IMR-90 (cell line): ENCODE measurements at regions not wholly inside any gene's neighbourhood (a gene's known extent, or its start where the extent isn't known, plus 50 kb on each side); places are given as distances from the start of the nearest gene placed in this dataset.

Source experiments
- ATAC-seq: fragments of 200-7000 bp; cut with Tn5 transposase; 2 replicates; pipeline ENCODE4 v1.9.1; 2020; ENCODE audit warnings: low read depth, mild to moderate bottlenecking, moderate library complexity
- BruUV-seq: library from RNA; stranded (reverse); fragments of 400-500 nt; replicated peaks from 2 replicates; lab custom pipeline; 2021; lab: Mats Ljungman, UMichigan
- CTCF ChIA-PET: fragments of 300-600 bp; formaldehyde crosslinking; extraction: SDS; loops from one replicate; lab custom pipeline; 2021; ENCODE audit warnings: antibody characterized with exemption; lab: Yijun Ruan, JAX
- POLR2A ChIA-PET: fragments of 300-600 bp; sonication (Branson Sonifier 250); formaldehyde crosslinking; loops from one replicate; lab custom pipeline; 2022; ENCODE audit warnings: antibody characterized with exemption; ENCODE audit not compliant: unreplicated experiment; lab: Charles Lee
- DNase-seq: peaks from one replicate; pipeline ENCODE4 v3.0.0; 2013
- H2AFZ ChIP-seq: replicated peaks from 2 replicates; pipeline ENCODE3; 2013; ENCODE audit warnings: low read length, mild to moderate bottlenecking; ENCODE audit not compliant: poor library complexity
- H2AK5ac ChIP-seq: 2 replicates; pipeline ENCODE4 v1.6.1; 2013; ENCODE audit warnings: low read depth, low read length, inconsistent platforms
- H2AK9ac ChIP-seq: replicated peaks from 2 replicates; pipeline ENCODE3; 2013; ENCODE audit warnings: mild to moderate bottlenecking, low read depth, low read length, moderate library complexity; ENCODE audit not compliant: poor library complexity
- H2BK120ac ChIP-seq: 2 replicates; pipeline ENCODE4 v1.6.1; 2013; ENCODE audit warnings: low read depth, low read length, inconsistent platforms
- H2BK15ac ChIP-seq: 3 replicates; pipeline ENCODE4 v1.6.1; 2013; ENCODE audit warnings: low read depth, low read length, inconsistent platforms
- H2BK20ac ChIP-seq: 2 replicates; pipeline ENCODE4 v1.6.1; 2013; ENCODE audit warnings: low read depth, mild to moderate bottlenecking, inconsistent platforms, low read length, moderate library complexity
- H2BK5ac ChIP-seq: 2 replicates; pipeline ENCODE4 v1.6.1; 2013; ENCODE audit warnings: mild to moderate bottlenecking, low read depth, low read length, inconsistent platforms; ENCODE audit not compliant: poor library complexity, severe bottlenecking
- H3K14ac ChIP-seq: replicated peaks from 2 replicates; pipeline ENCODE4 v1.6.1; 2013; ENCODE audit warnings: low read depth, low read length, inconsistent platforms
- H3K18ac ChIP-seq: 2 replicates; pipeline ENCODE4 v1.6.1; 2013; ENCODE audit warnings: low read depth, low read length, control low read depth
- H3K23ac ChIP-seq: 2 replicates; pipeline ENCODE4 v1.6.1; 2013; ENCODE audit warnings: low read depth, low read length, inconsistent platforms
- H3K27ac ChIP-seq: 2 replicates; pipeline ENCODE4 v1.5.1; 2013; ENCODE audit warnings: mild to moderate bottlenecking, control low read depth, low read length; ENCODE audit not compliant: insufficient read depth
- H3K27me3 ChIP-seq: 2 replicates; pipeline ENCODE4 v1.6.1; 2013; ENCODE audit warnings: low read length; ENCODE audit not compliant: control insufficient read depth, insufficient read depth
- H3K36me3 ChIP-seq: 2 replicates; pipeline ENCODE4 v1.6.1; 2013; ENCODE audit warnings: low read length, mixed read lengths; ENCODE audit not compliant: control insufficient read depth, insufficient read depth
- H3K4ac ChIP-seq: 2 replicates; pipeline ENCODE4 v1.6.1; 2013; ENCODE audit warnings: low read depth, low read length, inconsistent platforms
- H3K4me1 ChIP-seq: 2 replicates; pipeline ENCODE4 v1.6.1; 2013; ENCODE audit warnings: low read length, mixed read lengths; ENCODE audit not compliant: control insufficient read depth, insufficient read depth
- H3K4me2 ChIP-seq: 2 replicates; pipeline ENCODE4 v1.6.1; 2013; ENCODE audit warnings: low read depth, mild to moderate bottlenecking, control low read depth, low read length, moderate library complexity
- H3K4me3 ChIP-seq: 2 replicates; pipeline ENCODE4 v1.5.1; 2013; ENCODE audit warnings: low read depth, mild to moderate bottlenecking, control low read depth, low read length, moderate library complexity; ENCODE audit not compliant: insufficient read depth
- H3K56ac ChIP-seq: 2 replicates; pipeline ENCODE4 v1.6.1; 2013; ENCODE audit warnings: low read length, inconsistent platforms; ENCODE audit not compliant: insufficient read depth; ENCODE audit errors: extremely low read depth
- H3K79me1 ChIP-seq, 2 experiments: 2 replicates each; pipeline ENCODE4 v1.6.1; 2013; ENCODE audit warnings: low read length in 2 of 2, inconsistent platforms in 1 of 2, low read depth in 1 of 2
- H3K9ac ChIP-seq: 2 replicates; pipeline ENCODE4 v1.6.1; 2013; ENCODE audit warnings: low read depth, low read length, control low read depth
- H3K9me1 ChIP-seq: 2 replicates; pipeline ENCODE4 v1.6.1; 2013; ENCODE audit warnings: low read length, inconsistent platforms; ENCODE audit not compliant: insufficient read depth
- H3K9me3 ChIP-seq: 2 replicates; pipeline ENCODE4 v1.6.1; 2013; ENCODE audit warnings: low read length; ENCODE audit not compliant: control insufficient read depth, insufficient read depth
- H4K20me1 ChIP-seq: 2 replicates; pipeline ENCODE4 v1.6.1; 2013; ENCODE audit warnings: low read length, inconsistent platforms; ENCODE audit not compliant: insufficient read depth
- H4K5ac ChIP-seq: 2 replicates; pipeline ENCODE4 v1.6.1; 2013; ENCODE audit warnings: mild to moderate bottlenecking, low read depth, low read length, control low read depth
- H4K8ac ChIP-seq, 2 experiments: 2 replicates each; pipeline ENCODE4 v1.6.1; 2013; ENCODE audit warnings: low read depth in 2 of 2, low read length in 2 of 2, control low read depth in 1 of 2, inconsistent platforms in 1 of 2
- H4K91ac ChIP-seq: 2 replicates; pipeline ENCODE4 v1.6.1; 2013; ENCODE audit warnings: low read depth, low read length, inconsistent platforms; ENCODE audit not compliant: insufficient read depth
- BHLHE40 ChIP-seq: fragments of 150-350 bp; IDR thresholded peaks from 2 replicates; pipeline ENCODE4 v1.6.1; 2016; ENCODE audit warnings: mild to moderate bottlenecking, low read depth, low read length
- CEBPB ChIP-seq: IDR thresholded peaks from 2 replicates; pipeline ENCODE4 v1.6.1; 2012; ENCODE audit warnings: low read depth, low read length, improper control_type of control experiment
- CHD1 ChIP-seq: IDR thresholded peaks from 2 replicates; pipeline ENCODE4 v1.6.1; 2012; ENCODE audit warnings: low read depth, low read length, improper control_type of control experiment
- FOS ChIP-seq: fragments of 150-350 bp; IDR thresholded peaks from 2 replicates; pipeline ENCODE4 v1.6.1; 2016; ENCODE audit warnings: low read depth, low read length
- MAFK ChIP-seq: IDR thresholded peaks from 2 replicates; pipeline ENCODE4 v1.6.1; 2012; ENCODE audit warnings: low read depth, low read length, improper control_type of control experiment
- MAZ ChIP-seq: IDR thresholded peaks from 2 replicates; pipeline ENCODE4 v1.6.1; 2012; ENCODE audit warnings: low read depth, mild to moderate bottlenecking, low read length, improper control_type of control experiment, moderate library complexity, borderline replicate concordance
- MXI1 ChIP-seq: IDR thresholded peaks from 2 replicates; pipeline ENCODE4 v1.6.1; 2012; ENCODE audit warnings: low read depth, mild to moderate bottlenecking, low read length, moderate library complexity, borderline replicate concordance
- NFE2L2 ChIP-seq: fragments of 150-350 bp; IDR thresholded peaks from 2 replicates; pipeline ENCODE4 v1.6.1; 2016; ENCODE audit warnings: low read depth, mild to moderate bottlenecking, low read length
- POLR2A ChIP-seq: IDR thresholded peaks from 2 replicates; pipeline ENCODE4 v1.6.1; 2012; ENCODE audit warnings: mild to moderate bottlenecking, low read depth, low read length
- RAD21 ChIP-seq: IDR thresholded peaks from 2 replicates; pipeline ENCODE4 v1.6.1; 2012; ENCODE audit warnings: low read length, improper control_type of control experiment
- RCOR1 ChIP-seq: IDR thresholded peaks from 2 replicates; pipeline ENCODE4 v1.6.1; 2012; ENCODE audit warnings: mild to moderate bottlenecking, low read length, improper control_type of control experiment; ENCODE audit not compliant: insufficient replicate concordance
- RFX5 ChIP-seq: IDR thresholded peaks from 2 replicates; pipeline ENCODE4 v1.8.0; 2012; ENCODE audit warnings: low read depth, mild to moderate bottlenecking, low read length, moderate library complexity
- SMC3 ChIP-seq: fragments of 150-350 bp; IDR thresholded peaks from 2 replicates; pipeline ENCODE4 v1.6.1; 2016; ENCODE audit warnings: low read depth, mild to moderate bottlenecking, antibody characterized with exemption, low read length, moderate library complexity
- WGBS, 2 experiments: methylation state at CpG; one replicate each; pipeline versions ENCODE4 v1.1.5 to v1.1.7; 2013; ENCODE audit warnings: missing lambda C conversion rate in 2 of 2; ENCODE audit not compliant: insufficient read length in 1 of 2; ENCODE audit errors: extremely low coverage in 2 of 2; 5-methylcytosine and 5-hydroxymethylcytosine counted together
- dilution Hi-C: fragments of 300-500 bp; cut with HindIII; formaldehyde crosslinking; loops from one replicate; pipeline ENCODE4 v1.14.3; 2018; ENCODE audit warnings: low sequenced_read_pairs; ENCODE audit not compliant: unreplicated experiment
- in situ Hi-C: fragments of 300-500 bp; cut with MboI; formaldehyde crosslinking; loops from 3 replicates; pipeline ENCODE4 v1.14.3; 2019; ENCODE audit warnings: low sequenced_read_pairs, inconsistent platforms, mixed read lengths
- intact Hi-C: fragments of 100-400 bp; cut with micrococcal nuclease; formaldehyde crosslinking; loops from 2 replicates; pipeline ENCODE4 v1.10.0; 2022
- TF ChIP-seq, protein P1 (sequence below): fragments of 150-350 bp; IDR thresholded peaks from 2 replicates; pipeline ENCODE4 v1.6.1; 2016; ENCODE audit warnings: low read depth, mild to moderate bottlenecking, low read length, moderate library complexity, borderline replicate concordance
- TF ChIP-seq, protein P2 (sequence below): conservative IDR thresholded peaks from 2 replicates; pipeline ENCODE4 v1.5.1; 2012; ENCODE audit warnings: mild to moderate bottlenecking, low read depth, low read length, improper control_type of control experiment
- TF ChIP-seq, protein P3 (sequence below): fragments of 150-350 bp; IDR thresholded peaks from 2 replicates; pipeline ENCODE4 v1.6.1; 2017; ENCODE audit warnings: mild to moderate bottlenecking, antibody characterized with exemption, low read length, low read depth

DNA sequence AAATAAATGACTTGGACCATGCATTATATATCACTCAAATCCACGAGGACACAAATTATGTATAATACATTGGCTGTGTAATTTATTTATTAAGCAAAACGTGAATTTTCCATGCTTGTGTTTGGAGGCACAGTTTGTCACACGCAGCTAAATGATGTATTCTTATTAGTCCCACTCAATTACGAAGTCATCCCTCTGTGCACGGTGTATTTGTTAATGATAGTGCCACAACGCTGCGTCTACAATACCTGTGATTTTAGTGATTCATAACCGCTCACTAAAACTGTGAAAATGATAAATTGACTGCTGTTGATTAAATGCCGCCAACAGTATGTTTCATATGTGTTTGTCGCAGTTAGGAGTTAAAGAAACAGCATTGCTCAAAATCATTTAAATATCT, 358.3 kb downstream of the ZNF516 start:
- no peak overlapping the region for H4K91ac ChIP-seq
- H2AFZ ChIP-seq = no peak overlapping the region
- H2BK20ac ChIP-seq = no peak overlapping the region
- H4K8ac ChIP-seq = no peak overlapping the region
- no peak for DNase-seq
- no peak for TF ChIP-seq RCOR1
- TF ChIP-seq CHD1 = no peak
- TF ChIP-seq MAFK = no peak
- TF ChIP-seq, protein P1, sequence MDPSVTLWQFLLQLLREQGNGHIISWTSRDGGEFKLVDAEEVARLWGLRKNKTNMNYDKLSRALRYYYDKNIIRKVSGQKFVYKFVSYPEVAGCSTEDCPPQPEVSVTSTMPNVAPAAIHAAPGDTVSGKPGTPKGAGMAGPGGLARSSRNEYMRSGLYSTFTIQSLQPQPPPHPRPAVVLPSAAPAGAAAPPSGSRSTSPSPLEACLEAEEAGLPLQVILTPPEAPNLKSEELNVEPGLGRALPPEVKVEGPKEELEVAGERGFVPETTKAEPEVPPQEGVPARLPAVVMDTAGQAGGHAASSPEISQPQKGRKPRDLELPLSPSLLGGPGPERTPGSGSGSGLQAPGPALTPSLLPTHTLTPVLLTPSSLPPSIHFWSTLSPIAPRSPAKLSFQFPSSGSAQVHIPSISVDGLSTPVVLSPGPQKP = no peak
- no peak for TF ChIP-seq NFE2L2
- TF ChIP-seq RFX5 = no peak
- TF ChIP-seq MAZ = no peak
- TF ChIP-seq, protein P2, sequence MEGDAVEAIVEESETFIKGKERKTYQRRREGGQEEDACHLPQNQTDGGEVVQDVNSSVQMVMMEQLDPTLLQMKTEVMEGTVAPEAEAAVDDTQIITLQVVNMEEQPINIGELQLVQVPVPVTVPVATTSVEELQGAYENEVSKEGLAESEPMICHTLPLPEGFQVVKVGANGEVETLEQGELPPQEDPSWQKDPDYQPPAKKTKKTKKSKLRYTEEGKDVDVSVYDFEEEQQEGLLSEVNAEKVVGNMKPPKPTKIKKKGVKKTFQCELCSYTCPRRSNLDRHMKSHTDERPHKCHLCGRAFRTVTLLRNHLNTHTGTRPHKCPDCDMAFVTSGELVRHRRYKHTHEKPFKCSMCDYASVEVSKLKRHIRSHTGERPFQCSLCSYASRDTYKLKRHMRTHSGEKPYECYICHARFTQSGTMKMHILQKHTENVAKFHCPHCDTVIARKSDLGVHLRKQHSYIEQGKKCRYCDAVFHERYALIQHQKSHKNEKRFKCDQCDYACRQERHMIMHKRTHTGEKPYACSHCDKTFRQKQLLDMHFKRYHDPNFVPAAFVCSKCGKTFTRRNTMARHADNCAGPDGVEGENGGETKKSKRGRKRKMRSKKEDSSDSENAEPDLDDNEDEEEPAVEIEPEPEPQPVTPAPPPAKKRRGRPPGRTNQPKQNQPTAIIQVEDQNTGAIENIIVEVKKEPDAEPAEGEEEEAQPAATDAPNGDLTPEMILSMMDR = no peak
- TF ChIP-seq RAD21 = no peak
- TF ChIP-seq BHLHE40 = no peak
- TF ChIP-seq POLR2A = no peak
- TF ChIP-seq FOS = no peak
- no peak for TF ChIP-seq SMC3
- TF ChIP-seq, protein P3, sequence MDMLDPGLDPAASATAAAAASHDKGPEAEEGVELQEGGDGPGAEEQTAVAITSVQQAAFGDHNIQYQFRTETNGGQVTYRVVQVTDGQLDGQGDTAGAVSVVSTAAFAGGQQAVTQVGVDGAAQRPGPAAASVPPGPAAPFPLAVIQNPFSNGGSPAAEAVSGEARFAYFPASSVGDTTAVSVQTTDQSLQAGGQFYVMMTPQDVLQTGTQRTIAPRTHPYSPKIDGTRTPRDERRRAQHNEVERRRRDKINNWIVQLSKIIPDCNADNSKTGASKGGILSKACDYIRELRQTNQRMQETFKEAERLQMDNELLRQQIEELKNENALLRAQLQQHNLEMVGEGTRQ = no peak
- TF ChIP-seq CEBPB = no peak
- TF ChIP-seq MXI1 = no peak
- BruUV-seq = no TSS peak
- dilution Hi-C loops = no loop called here
- H2BK120ac ChIP-seq = no peak overlapping the region
- in situ Hi-C loops = no loop called here
- no peak overlapping the region for H2AK9ac ChIP-seq
- H3K9me1 ChIP-seq = no peaks in the 10 kb centered on the region
- H2BK15ac ChIP-seq = no peak overlapping the region
- H2BK5ac ChIP-seq = no peak overlapping the region
- no peak overlapping the region for H3K9ac ChIP-seq
- H3K14ac ChIP-seq = no peak overlapping the region
- no peaks in the 10 kb centered on the region for H3K4me1 ChIP-seq
- ATAC-seq = no peak
- POLR2A ChIA-PET = no interaction called here
- no peaks in the 10 kb centered on the region for H3K79me1 ChIP-seq
- no peak overlapping the region for H3K23ac ChIP-seq
- no peak overlapping the region for H3K4ac ChIP-seq
- H3K4me3 ChIP-seq = no peak overlapping the region
- no peak overlapping the region for H3K18ac ChIP-seq
- no CpG with 5 or more reads among the region's 10 CpGs for WGBS, 2 experiments
- no peak overlapping the region for H3K4me2 ChIP-seq
- H3K9me3 ChIP-seq = peaks cover 9% of the 10 kb centered on the region
- CTCF ChIA-PET = no interaction called here
- no peaks in the 10 kb centered on the region for H4K20me1 ChIP-seq
- H4K5ac ChIP-seq = no peak overlapping the region
- no peaks in the 10 kb centered on the region for H3K27me3 ChIP-seq
- H3K27ac ChIP-seq = no peak overlapping the region
- intact Hi-C loops = no loop called here
- no peaks in the 10 kb centered on the region for H3K36me3 ChIP-seq
- H2AK5ac ChIP-seq = no peak overlapping the region
- H3K56ac ChIP-seq = no peak overlapping the region
